AG20443 (cell line): ENCODE measurements at regions not wholly inside any gene's neighbourhood (a gene's known extent, or its start where the extent isn't known, plus 50 kb on each side); places are given as distances from the start of the nearest gene placed in this dataset.

ENCODE experiments used
- DNase-seq: peaks from one replicate; pipeline ENCODE4 v3.0.0; 2012; ENCODE audit warnings: low spot score, mixed read lengths

DNA sequence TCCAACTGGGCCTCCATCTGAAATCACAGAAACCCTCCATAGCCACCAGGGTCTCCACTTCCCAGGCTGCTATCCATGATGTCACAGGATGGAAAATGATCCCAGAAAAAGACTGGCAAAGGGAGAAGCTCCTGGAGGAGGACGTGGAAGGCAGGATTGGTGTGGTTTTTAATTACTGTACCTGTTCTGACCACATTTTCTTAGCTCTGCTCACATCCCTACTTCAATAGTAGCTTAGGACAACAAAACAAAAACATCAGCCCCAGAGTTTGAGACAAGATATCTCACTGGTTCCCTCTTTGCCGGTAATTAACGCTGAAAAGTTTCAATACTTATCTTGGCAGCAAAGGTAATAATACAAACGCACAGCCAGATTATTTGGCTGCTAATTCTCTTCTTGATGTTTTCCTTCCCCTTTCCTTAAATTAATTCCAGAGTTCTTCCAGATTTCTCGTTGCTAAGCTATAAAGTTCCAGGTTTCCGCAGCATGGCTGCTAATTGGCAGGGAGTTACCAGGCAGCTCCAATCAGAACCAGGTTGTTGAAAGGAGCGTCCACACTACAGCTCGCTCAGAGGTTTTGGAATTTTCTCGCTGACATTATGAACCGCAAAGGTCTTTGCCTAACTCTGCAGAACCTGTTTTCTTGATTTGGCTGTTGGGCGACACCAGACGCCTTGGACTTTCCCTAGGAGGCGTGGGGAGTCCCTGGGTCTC lies 263.4 kb downstream of the MRTFB start:
- peak; percentile 68 for DNase-seq

DNA sequence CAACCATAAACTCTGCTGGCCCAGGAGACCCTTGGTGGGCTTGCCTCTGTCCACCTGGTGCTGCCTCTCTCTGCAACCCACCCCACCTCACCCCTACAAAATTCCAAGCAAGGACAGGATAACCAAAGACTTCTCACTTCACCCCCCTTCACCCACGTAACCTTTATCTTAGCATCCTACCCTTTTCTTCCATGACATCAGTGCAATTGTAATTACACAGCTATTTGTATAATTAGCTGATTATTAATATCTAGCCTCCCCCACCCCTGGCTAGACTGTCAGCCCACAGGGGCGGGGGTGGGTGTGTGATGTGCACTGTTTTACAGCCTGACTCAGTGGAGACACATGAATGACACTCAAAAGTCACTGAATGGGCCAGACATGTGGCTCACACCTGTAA lies 262.2 kb downstream of the MRTFB start:
- DNase-seq, result no peak

DNA sequence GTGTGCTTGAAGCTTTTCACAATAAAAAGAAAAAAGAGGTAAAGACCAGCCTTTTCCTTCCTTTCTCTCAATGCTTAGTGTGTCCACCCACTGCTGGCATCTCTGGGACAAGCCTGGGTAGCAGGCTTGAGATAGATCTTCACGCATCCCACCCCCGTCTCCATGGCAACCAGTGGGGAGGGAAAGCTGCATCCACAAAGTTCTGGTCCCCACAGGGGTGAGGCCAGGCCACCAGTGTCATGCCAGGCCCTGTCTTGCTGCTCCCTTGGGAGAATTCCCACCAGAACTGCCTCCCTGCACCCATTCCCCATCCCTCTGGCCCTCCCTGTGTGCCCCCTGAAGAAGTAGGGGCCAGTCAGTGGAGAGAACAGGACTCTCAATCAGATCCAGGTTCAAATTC lies 259.9 kb downstream of the MRTFB start:
- DNase-seq, result no peak

DNA sequence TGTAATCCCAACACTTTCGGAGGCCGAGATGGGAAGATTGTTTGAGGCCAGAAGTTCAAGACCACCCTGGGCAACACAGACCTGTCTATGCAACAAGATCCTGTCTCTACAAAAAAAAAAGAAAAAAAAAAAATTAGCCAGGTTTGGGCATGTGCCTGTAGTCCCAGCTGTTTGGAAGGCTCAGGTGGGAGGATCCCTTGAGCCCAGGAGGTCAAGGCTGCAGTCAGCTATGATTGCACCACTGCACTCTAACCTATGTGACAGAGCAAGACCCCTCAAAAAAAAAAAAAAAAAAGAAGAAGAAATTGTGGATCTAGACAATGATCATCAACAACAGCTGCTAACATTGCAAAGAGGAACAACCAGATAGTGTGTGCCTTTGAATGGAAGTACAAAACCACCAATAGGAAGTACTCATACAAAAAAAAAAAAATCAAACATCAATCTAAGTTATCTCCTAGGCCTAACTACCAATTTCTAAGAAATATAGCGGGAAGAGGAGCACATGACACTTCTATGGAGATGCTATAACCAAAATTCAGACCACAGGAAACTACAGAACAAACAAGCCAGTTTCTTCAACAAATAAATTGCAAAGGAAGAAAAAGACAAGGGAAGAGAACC lies 258.7 kb downstream of the MRTFB start:
- DNase-seq, result no peak

DNA sequence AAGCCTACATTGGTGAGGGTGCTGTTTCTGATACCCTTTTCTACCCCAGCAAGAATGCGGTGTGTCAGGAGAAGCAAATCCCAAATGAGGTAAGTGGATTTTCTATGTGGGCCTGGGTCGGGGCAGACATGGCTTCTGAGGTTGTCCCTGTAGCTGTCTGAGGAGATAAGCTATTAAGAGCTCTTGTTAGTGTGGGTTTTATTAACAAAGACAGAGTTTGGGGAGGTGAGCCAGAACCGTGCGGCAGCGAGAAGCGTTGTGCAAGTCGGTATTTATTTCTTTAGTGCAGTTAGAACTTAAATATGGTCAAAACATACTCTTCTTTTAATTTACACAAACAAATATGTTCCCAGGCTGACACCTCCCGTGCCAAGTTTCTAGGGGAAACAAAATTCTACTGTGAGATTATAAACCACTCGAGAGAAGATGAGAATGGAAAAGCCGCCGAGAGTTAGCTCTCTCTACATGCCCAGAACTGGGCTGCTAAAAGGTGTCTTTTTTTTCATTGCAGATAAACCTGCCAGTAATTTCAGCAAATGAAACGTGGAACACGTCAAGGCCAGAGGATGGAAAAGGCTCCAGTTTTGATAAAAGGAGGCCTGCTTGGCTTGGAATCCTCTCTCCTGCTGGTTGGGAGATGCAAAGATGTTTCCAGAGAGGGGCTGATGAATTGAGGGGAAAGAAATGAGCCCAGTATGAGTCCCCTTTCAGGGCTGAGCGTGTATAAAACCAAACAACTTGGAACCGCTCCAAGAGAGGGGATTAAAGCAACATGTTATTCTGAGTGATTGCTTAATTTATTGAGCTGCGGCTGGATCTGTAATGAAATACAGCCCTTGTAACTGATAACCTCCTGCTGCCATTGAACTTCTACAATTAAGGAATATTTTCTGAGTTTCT lies 254.6 kb downstream of the MRTFB start:
- DNase-seq, result no peak

DNA sequence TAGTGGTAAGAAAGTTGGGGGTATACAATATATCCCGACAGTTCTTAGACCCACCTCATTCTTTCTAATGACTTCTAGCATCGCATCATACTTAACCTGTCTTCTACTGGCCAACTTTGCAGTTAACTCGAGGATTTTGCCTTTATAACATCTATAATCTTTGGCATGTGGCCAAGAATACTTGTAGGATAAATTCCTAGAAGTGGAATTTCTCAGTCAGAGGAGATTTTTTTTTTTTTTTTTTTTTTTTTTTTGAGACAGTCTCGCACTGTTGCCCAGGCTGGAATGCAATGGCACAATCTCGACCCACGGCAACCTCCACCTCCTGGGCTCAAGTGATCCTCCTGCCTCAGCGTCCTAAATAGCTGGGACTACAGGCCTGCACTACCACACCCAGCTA lies 253.5 kb downstream of the MRTFB start:
- DNase-seq, result no peak

DNA sequence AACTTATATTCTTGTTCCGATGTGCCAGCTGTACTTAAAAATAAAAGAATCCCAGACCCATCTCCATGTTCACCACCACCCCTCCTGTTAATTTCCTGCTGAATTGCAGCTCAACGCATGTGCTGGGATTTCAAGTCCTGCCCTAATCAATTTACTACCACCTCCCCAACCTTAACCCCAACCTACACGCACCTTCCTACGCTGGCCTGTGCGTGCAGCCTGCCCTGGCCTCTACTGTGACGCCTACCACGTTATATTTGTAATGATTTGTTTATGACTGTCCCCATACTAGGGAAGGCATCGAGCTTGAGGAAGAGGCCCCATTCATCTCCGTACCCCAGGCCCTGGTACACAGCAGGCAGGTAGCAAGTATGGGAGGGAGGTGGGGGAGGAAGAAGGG lies 251.1 kb downstream of the MRTFB start:
- no peak for DNase-seq

DNA sequence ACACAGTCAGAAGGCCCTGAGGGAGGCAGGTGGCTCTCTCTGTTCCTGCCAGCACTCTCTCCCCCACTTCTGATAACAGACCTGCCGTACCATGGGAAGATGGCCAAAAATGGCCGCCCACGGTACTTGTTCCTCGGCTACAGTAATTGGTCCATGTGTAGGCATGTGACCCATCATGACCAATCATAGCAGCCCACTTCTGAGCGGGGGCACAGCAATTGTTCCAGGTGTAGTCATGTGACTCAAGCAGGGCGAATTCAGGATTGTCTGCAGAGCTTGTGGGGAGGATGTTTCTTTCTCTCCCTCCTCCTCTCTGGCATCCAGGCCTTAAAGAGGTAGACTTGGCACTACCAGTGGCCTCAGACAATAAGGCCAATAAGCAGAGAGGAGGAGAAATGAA lies 250.4 kb downstream of the MRTFB start:
- DNase-seq, result no peak

DNA sequence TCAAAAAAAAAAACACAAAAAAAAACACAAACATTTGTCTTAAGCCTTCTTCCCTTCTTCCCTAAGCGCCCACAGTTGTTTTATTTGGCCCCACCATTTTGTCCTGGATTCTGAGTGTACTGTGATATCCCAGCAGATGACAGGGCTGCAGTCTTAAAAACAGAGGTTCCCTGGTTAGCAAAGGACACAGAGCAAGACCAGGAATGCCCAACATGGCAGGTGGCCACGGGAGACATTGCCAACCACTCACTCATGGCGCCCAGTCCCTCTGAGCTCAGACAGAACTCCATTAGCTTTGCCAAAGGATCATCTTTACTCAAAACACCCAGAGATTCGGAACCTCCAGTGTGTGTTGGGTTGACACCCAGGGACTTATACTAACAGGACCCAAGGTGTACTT lies 249.3 kb downstream of the MRTFB start:
- no peak for DNase-seq
